T-helper 2 cell treated with Interferon-gamma antibody and Interleukin-4, amounts not matched to agents 5 μg/mL and 100 μg/mL, for 36 hours (primary cell): ENCODE measurements at regions not wholly inside any gene's neighbourhood (a gene's known extent, or its start where the extent isn't known, plus 50 kb on each side); places are given as distances from the start of the nearest gene placed in this dataset.

Experiments used
- DNase-seq: peaks from one replicate; pipeline ENCODE4 v3.0.0; 2021; ENCODE audit warnings: low spot score
- H3K27ac Mint-ChIP-seq: one replicate; pipeline ENCODE4 v1.8.0; 2021; ENCODE audit warnings: mild to moderate bottlenecking, mixed read lengths
- H3K27me3 Mint-ChIP-seq: one replicate; pipeline ENCODE4 v1.8.0; 2021; ENCODE audit warnings: low read depth, mixed read lengths
- H3K36me3 Mint-ChIP-seq: one replicate; pipeline ENCODE4 v1.8.0; 2021; ENCODE audit warnings: low read depth, mixed read lengths
- H3K4me1 Mint-ChIP-seq: one replicate; pipeline ENCODE4 v1.8.0; 2021; ENCODE audit warnings: low read depth, mixed read lengths
- H3K4me3 Mint-ChIP-seq: one replicate; pipeline ENCODE4 v1.8.0; 2022; ENCODE audit warnings: mild to moderate bottlenecking, moderate library complexity, mixed read lengths
- H3K9me3 Mint-ChIP-seq: one replicate; pipeline ENCODE4 v1.8.0; 2021; ENCODE audit warnings: mixed read lengths

GRCh38 chr11:13062115-13062514 lies 53.0 kb downstream of the RASSF10 start:
- H3K4me3 Mint-ChIP-seq: no peak overlapping the region
- peaks cover 9% of the 10 kb centered on the region for H3K27me3 Mint-ChIP-seq
- no peak for DNase-seq
- H3K9me3 Mint-ChIP-seq: no peaks in the 10 kb centered on the region
- no peaks in the 10 kb centered on the region for H3K36me3 Mint-ChIP-seq
- no peak overlapping the region for H3K27ac Mint-ChIP-seq
- no peaks in the 10 kb centered on the region for H3K4me1 Mint-ChIP-seq

GRCh38 chr11:13064593-13064992 lies 55.5 kb downstream of the RASSF10 start:
- Mint-ChIP-seq H3K27me3 (peaks cover 4% of the 10 kb centered on the region), H3K27ac (no peak overlapping the region), H3K4me3 (no peak overlapping the region), H3K9me3 (no peaks in the 10 kb centered on the region), H3K36me3 (no peaks in the 10 kb centered on the region), H3K4me1 (no peaks in the 10 kb centered on the region)
- no peak for DNase-seq

- H3K27me3 Mint-ChIP-seq: peaks cover 4% of the 10 kb centered on the region
These were observed 56.2 kb downstream of the RASSF10 start for GRCh38 chr11:13065200-13065787.

GRCh38 chr11:13068211-13068610 lies 59.1 kb downstream of the RASSF10 start:
- peaks cover 6% of the 10 kb centered on the region for H3K27me3 Mint-ChIP-seq
- H3K36me3 Mint-ChIP-seq: no peaks in the 10 kb centered on the region
- no peaks in the 10 kb centered on the region for H3K9me3 Mint-ChIP-seq
- no peak overlapping the region for H3K4me3 Mint-ChIP-seq
- no peak overlapping the region for H3K27ac Mint-ChIP-seq
- no peak for DNase-seq
- no peaks in the 10 kb centered on the region for H3K4me1 Mint-ChIP-seq

More at GRCh38 chr11:13065200-13065787, 56.2 kb downstream of the RASSF10 start:
- Mint-ChIP-seq H3K4me3 (no peak overlapping the region), H3K36me3 (no peaks in the 10 kb centered on the region), H3K9me3 (no peaks in the 10 kb centered on the region), H3K4me1 (no peaks in the 10 kb centered on the region), H3K27ac (no peak overlapping the region)
- no peak for DNase-seq

GRCh38 chr11:13073119-13073981 lies 64.2 kb downstream of the RASSF10 start:
- H3K4me1 Mint-ChIP-seq: no peaks in the 10 kb centered on the region
- peaks cover 3% of the 10 kb centered on the region for H3K27me3 Mint-ChIP-seq
- no peaks in the 10 kb centered on the region for H3K36me3 Mint-ChIP-seq
- no peak for DNase-seq
- no peak overlapping the region for H3K27ac Mint-ChIP-seq
- H3K4me3 Mint-ChIP-seq: no peak overlapping the region
- H3K9me3 Mint-ChIP-seq: no peaks in the 10 kb centered on the region

- Mint-ChIP-seq H3K36me3 (no peaks in the 10 kb centered on the region), H3K27me3 (peaks cover 5% of the 10 kb centered on the region), H3K4me1 (no peaks in the 10 kb centered on the region), H3K27ac (no peak overlapping the region), H3K9me3 (no peaks in the 10 kb centered on the region), H3K4me3 (no peak overlapping the region)
- DNase-seq: no peak
These were observed 65.8 kb downstream of the RASSF10 start for GRCh38 chr11:13074714-13075464.

GRCh38 chr11:13076961-13077360 lies 67.8 kb downstream of the RASSF10 start:
- H3K4me1 Mint-ChIP-seq: no peaks in the 10 kb centered on the region
- H3K9me3 Mint-ChIP-seq: no peaks in the 10 kb centered on the region
- no peak overlapping the region for H3K27ac Mint-ChIP-seq
- H3K4me3 Mint-ChIP-seq: no peak overlapping the region
- DNase-seq: no peak
- peaks cover 4% of the 10 kb centered on the region for H3K27me3 Mint-ChIP-seq
- H3K36me3 Mint-ChIP-seq: no peaks in the 10 kb centered on the region

- Mint-ChIP-seq H3K27ac (no peak overlapping the region), H3K4me3 (no peak overlapping the region), H3K36me3 (no peaks in the 10 kb centered on the region), H3K27me3 (peaks cover 8% of the 10 kb centered on the region), H3K4me1 (no peaks in the 10 kb centered on the region), H3K9me3 (no peaks in the 10 kb centered on the region)
- DNase-seq: no peak
These were observed 71.7 kb downstream of the RASSF10 start for GRCh38 chr11:13080861-13081260.

- peaks cover 8% of the 10 kb centered on the region for H3K27me3 Mint-ChIP-seq
- no peaks in the 10 kb centered on the region for H3K36me3 Mint-ChIP-seq
- no peaks in the 10 kb centered on the region for H3K9me3 Mint-ChIP-seq
- DNase-seq: no peak
- H3K4me1 Mint-ChIP-seq: no peaks in the 10 kb centered on the region
- no peak overlapping the region for H3K27ac Mint-ChIP-seq
- H3K4me3 Mint-ChIP-seq: no peak overlapping the region
These were observed 73.5 kb downstream of the RASSF10 start for GRCh38 chr11:13082588-13082987.

- H3K27ac Mint-ChIP-seq: no peak overlapping the region
- no peaks in the 10 kb centered on the region for H3K36me3 Mint-ChIP-seq
- H3K9me3 Mint-ChIP-seq: no peaks in the 10 kb centered on the region
- DNase-seq: no peak
- H3K4me3 Mint-ChIP-seq: no peak overlapping the region
- H3K4me1 Mint-ChIP-seq: no peaks in the 10 kb centered on the region
- no peaks in the 10 kb centered on the region for H3K27me3 Mint-ChIP-seq
These were observed 81.2 kb downstream of the RASSF10 start for GRCh38 chr11:13090228-13090708.

GRCh38 chr11:13091373-13091772 lies 82.3 kb downstream of the RASSF10 start:
- DNase-seq: no peak
- H3K27ac Mint-ChIP-seq: no peak overlapping the region
- H3K4me1 Mint-ChIP-seq: no peaks in the 10 kb centered on the region
- H3K9me3 Mint-ChIP-seq: no peaks in the 10 kb centered on the region
- no peaks in the 10 kb centered on the region for H3K36me3 Mint-ChIP-seq
- H3K27me3 Mint-ChIP-seq: peaks cover 4% of the 10 kb centered on the region
- H3K4me3 Mint-ChIP-seq: no peak overlapping the region

- Mint-ChIP-seq H3K27me3 (peaks cover 4% of the 10 kb centered on the region), H3K4me3 (no peak overlapping the region), H3K4me1 (no peaks in the 10 kb centered on the region), H3K36me3 (no peaks in the 10 kb centered on the region), H3K27ac (no peak overlapping the region), H3K9me3 (no peaks in the 10 kb centered on the region)
- no peak for DNase-seq
These were observed 82.7 kb downstream of the RASSF10 start for GRCh38 chr11:13091804-13092203.

- peaks cover 7% of the 10 kb centered on the region for H3K27me3 Mint-ChIP-seq
- no peaks in the 10 kb centered on the region for H3K36me3 Mint-ChIP-seq
- no peak overlapping the region for H3K4me3 Mint-ChIP-seq
- DNase-seq: no peak
- H3K9me3 Mint-ChIP-seq: no peaks in the 10 kb centered on the region
- no peaks in the 10 kb centered on the region for H3K4me1 Mint-ChIP-seq
- no peak overlapping the region for H3K27ac Mint-ChIP-seq
These were observed 86.0 kb downstream of the RASSF10 start for GRCh38 chr11:13094930-13095687.
